ENCODE measurements at regions not wholly inside any gene's neighbourhood (a gene's known extent, or its start where the extent isn't known, plus 50 kb on each side); places are given as distances from the start of the nearest gene placed in this dataset.

GRCh38 chr5:100252037-100252436 lies 283.1 kb upstream of the FAM174A start:
- DNase-seq (no peak), ATAC-seq (ENCODE audit: low read depth in 2 of 2) (no peak)
- H3K4me3 Mint-ChIP-seq, result no peak overlapping the region
- no peaks in the 10 kb centered on the region for H3K4me1 Mint-ChIP-seq
- no peak overlapping the region for H3K27ac Mint-ChIP-seq
- H3K27me3 Mint-ChIP-seq, result no peaks in the 10 kb centered on the region
- H3K9me3 Mint-ChIP-seq, result peaks cover 0 to 3% (median 0%) of the 10 kb centered on the region in 7 donors
- H3K36me3 Mint-ChIP-seq, result no peaks in the 10 kb centered on the region

- no peak overlapping the region for H3K4me3 Mint-ChIP-seq
- H3K27ac Mint-ChIP-seq, result no peak overlapping the region
- DNase-seq (no peak), ATAC-seq (ENCODE audit: low read depth in 2 of 2) (no peak)
- H3K27me3 Mint-ChIP-seq, result no peaks in the 10 kb centered on the region
- no peaks in the 10 kb centered on the region for H3K4me1 Mint-ChIP-seq
- peaks cover 0 to 3% (median 0%) of the 10 kb centered on the region in 7 donors for H3K9me3 Mint-ChIP-seq
- no peaks in the 10 kb centered on the region for H3K36me3 Mint-ChIP-seq
Observed at GRCh38 chr5:100249884-100250269, 285.3 kb upstream of the FAM174A start.

DNA sequence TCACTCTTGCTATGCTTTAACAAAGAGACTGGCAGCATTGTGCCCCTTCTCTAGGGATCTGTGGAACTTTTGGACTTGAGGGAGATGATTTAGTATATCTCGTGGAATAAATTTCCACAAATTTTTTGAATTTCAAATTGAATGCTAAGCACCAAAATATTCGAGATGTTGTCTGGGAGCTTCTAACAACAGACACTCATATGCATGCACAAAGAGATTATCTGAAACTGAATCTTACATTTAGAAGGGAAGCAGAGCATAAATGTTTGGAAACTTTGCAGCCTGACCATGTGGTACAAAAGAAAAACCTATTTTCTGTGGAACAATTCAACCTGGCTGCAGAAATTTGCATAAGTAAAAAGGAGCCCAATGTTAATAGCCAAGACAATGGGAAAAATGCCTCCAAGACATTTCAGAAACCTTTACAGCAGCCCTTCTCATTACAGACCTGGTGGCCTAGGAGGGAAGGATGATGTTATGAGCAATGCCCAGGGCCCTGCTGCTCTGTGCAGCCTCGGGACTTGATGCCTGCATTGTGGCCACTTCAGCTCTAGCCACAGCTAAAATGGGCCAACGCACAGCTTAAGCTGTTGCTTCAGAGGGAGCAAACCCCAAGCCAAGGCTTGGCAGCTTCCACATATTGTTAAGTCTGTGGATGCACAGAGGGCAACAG lies 285.8 kb upstream of the FAM174A start:
- peaks cover 0 to 3% (median 0%) of the 10 kb centered on the region in 7 donors for H3K9me3 Mint-ChIP-seq
- ATAC-seq (ENCODE audit: low read depth in 2 of 2), result no peak
- no peaks in the 10 kb centered on the region for H3K36me3 Mint-ChIP-seq

DNA sequence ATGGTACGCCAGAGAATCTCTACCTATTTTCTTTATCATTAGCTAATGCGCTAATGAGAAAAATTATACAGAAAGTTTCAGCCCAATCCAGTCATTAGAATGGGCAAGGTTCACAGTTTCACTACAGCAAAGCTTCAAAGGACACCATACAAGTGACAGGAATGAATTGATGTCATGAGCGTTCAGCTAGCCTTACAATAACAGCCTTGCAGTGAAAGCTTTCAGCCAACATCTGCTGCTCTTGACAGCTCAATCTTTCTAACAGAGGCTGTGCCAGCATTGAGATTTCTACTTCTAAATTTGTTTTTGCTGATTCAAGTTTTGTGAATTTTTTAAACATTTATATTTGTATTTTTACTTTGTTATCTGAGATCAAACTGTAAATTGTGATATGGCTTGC lies 302.4 kb upstream of the FAM174A start:
- H3K27ac Mint-ChIP-seq, result no peak overlapping the region
- peaks cover 0 to 29% (median 5%) of the 10 kb centered on the region in 7 donors for H3K9me3 Mint-ChIP-seq
- no peak overlapping the region for H3K4me3 Mint-ChIP-seq
- no peak for DNase-seq
- no peaks in the 10 kb centered on the region for H3K4me1 Mint-ChIP-seq
- H3K27me3 Mint-ChIP-seq, result no peaks in the 10 kb centered on the region
- no peaks in the 10 kb centered on the region for H3K36me3 Mint-ChIP-seq
- ATAC-seq (ENCODE audit: low read depth in 2 of 2), result no peak

More for the DNA sequence above, 285.8 kb upstream of the FAM174A start:
- DNase-seq, result no peak
- Mint-ChIP-seq H3K27me3 (no peaks in the 10 kb centered on the region), H3K4me3 (no peak overlapping the region), H3K4me1 (no peaks in the 10 kb centered on the region), H3K27ac (no peak overlapping the region)

DNA sequence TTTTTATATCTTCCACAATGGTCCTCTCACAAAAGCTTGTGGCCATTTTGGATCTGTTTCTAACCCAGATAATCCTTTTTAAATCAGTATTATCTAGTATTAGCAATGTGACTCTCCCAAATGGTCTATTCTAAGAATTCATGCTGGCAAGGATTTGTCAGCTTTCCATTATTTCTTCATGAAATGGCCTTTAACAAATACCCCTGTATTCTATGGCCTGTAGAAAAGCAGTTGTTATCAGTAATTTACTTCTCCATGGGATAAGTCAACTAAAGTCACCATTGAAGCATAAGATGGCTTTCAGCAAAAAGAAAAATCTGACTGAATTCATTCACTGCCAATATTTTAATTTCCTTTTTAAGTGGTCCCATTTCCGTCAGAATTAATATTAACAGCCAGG lies 346.4 kb upstream of the FAM174A start:
- Mint-ChIP-seq H3K27me3 (no peaks in the 10 kb centered on the region), H3K36me3 (no peaks in the 10 kb centered on the region), H3K4me3 (no peak overlapping the region), H3K9me3 (peaks cover 0 to 1% (median 0%) of the 10 kb centered on the region in 7 donors), H3K4me1 (no peaks in the 10 kb centered on the region), H3K27ac (no peak overlapping the region)
- ATAC-seq (ENCODE audit: low read depth in 2 of 2) (no peak), DNase-seq (no peak)

- no peaks in the 10 kb centered on the region for H3K4me1 Mint-ChIP-seq
- ATAC-seq (ENCODE audit: low read depth in 2 of 2) (no peak), DNase-seq (no peak)
- H3K9me3 Mint-ChIP-seq, result peaks cover 0 to 4% (median 0%) of the 10 kb centered on the region in 7 donors
- H3K27me3 Mint-ChIP-seq, result no peaks in the 10 kb centered on the region
- no peak overlapping the region for H3K4me3 Mint-ChIP-seq
- H3K36me3 Mint-ChIP-seq, result no peaks in the 10 kb centered on the region
- no peak overlapping the region for H3K27ac Mint-ChIP-seq
Observed at GRCh38 chr5:100188339-100188738, 346.8 kb upstream of the FAM174A start.

DNA sequence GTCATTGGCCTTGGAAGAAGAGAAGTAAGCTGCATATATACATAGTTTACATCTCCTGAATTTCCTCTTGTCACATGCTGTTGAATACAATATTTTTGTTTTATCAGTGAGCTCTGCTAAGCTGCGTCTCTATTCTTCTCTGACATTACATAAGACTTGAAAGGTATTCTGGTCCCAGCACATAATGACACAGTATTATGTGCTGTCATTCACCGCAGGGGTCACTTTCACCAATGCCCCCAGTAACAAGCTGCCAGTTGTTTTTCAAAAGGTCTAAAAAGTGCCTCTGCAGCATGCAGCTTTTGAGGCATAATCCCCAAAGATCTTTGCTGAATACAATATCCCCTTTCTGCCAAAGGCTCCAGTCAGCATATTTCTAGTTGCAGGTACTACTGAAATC lies 349.0 kb upstream of the FAM174A start:
- Mint-ChIP-seq H3K4me3 (no peak overlapping the region), H3K27ac (no peak overlapping the region), H3K27me3 (no peaks in the 10 kb centered on the region), H3K9me3 (peaks cover 0 to 4% (median 0%) of the 10 kb centered on the region in 7 donors), H3K36me3 (no peaks in the 10 kb centered on the region), H3K4me1 (no peaks in the 10 kb centered on the region)
- DNase-seq, result no peak
- no peak for ATAC-seq (ENCODE audit: low read depth in 2 of 2)

- Mint-ChIP-seq H3K4me3 (no peak overlapping the region), H3K36me3 (no peaks in the 10 kb centered on the region), H3K4me1 (no peaks in the 10 kb centered on the region), H3K27ac (no peak overlapping the region), H3K27me3 (no peaks in the 10 kb centered on the region), H3K9me3 (peaks cover 0 to 4% (median 1%) of the 10 kb centered on the region in 7 donors)
- ATAC-seq (ENCODE audit: low read depth in 2 of 2) (no peak), DNase-seq (no peak)
Observed at GRCh38 chr5:100182402-100182801, 352.8 kb upstream of the FAM174A start.

GRCh38 chr5:100175346-100175745 lies 359.8 kb upstream of the FAM174A start:
- Mint-ChIP-seq H3K4me3 (no peak overlapping the region), H3K9me3 (peaks cover 0 to 4% (median 2%) of the 10 kb centered on the region in 7 donors), H3K36me3 (no peaks in the 10 kb centered on the region), H3K4me1 (no peaks in the 10 kb centered on the region), H3K27me3 (no peaks in the 10 kb centered on the region), H3K27ac (no peak overlapping the region)
- no peak for DNase-seq
- no peak for ATAC-seq (ENCODE audit: low read depth in 2 of 2)

GRCh38 chr5:100165309-100165708 lies 369.9 kb upstream of the FAM174A start:
- Mint-ChIP-seq H3K4me3 (no peak overlapping the region), H3K27me3 (no peaks in the 10 kb centered on the region)

GRCh38 chr5:100161868-100162267 lies 373.3 kb upstream of the FAM174A start:
- Mint-ChIP-seq H3K9me3 (peaks cover 0 to 18% (median 4%) of the 10 kb centered on the region in 7 donors), H3K27me3 (no peaks in the 10 kb centered on the region), H3K4me3 (no peak overlapping the region)

More at GRCh38 chr5:100165309-100165708, 369.9 kb upstream of the FAM174A start:
- no peak for DNase-seq
- peaks cover 0 to 18% (median 4%) of the 10 kb centered on the region in 7 donors for H3K9me3 Mint-ChIP-seq
- no peak overlapping the region for H3K27ac Mint-ChIP-seq
- H3K36me3 Mint-ChIP-seq, result no peaks in the 10 kb centered on the region
- H3K4me1 Mint-ChIP-seq, result no peaks in the 10 kb centered on the region
- no peak for ATAC-seq (ENCODE audit: low read depth in 2 of 2)

DNA sequence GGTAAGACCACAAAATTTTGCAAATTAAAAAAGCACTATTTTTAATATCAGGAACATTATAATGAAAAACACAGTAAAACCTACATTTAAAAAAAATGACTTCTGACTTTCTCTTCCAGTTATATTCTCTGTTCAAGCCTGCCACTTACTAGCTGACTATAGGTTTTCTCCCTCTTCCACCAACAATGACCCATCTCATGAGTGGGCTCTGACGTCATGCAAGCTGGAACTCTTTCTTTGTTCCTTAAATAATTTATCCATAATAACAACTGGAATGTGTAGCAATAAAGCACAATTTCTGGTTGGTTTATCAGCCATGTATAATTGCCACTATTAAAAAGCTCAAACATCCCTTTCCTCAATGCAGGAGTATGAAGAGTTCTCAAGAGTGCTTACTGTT lies 378.1 kb upstream of the FAM174A start:
- Mint-ChIP-seq H3K9me3 (peaks cover 0 to 6% (median under 1%) of the 10 kb centered on the region in 7 donors), H3K27me3 (no peaks in the 10 kb centered on the region), H3K36me3 (no peaks in the 10 kb centered on the region), H3K27ac (no peak overlapping the region), H3K4me1 (no peaks in the 10 kb centered on the region), H3K4me3 (no peak overlapping the region)
- no peak for ATAC-seq (ENCODE audit: low read depth in 2 of 2)
- DNase-seq, result no peak

More at GRCh38 chr5:100161868-100162267, 373.3 kb upstream of the FAM174A start:
- DNase-seq, result no peak
- ATAC-seq (ENCODE audit: low read depth in 2 of 2), result no peak
- Mint-ChIP-seq H3K4me1 (no peaks in the 10 kb centered on the region), H3K36me3 (no peaks in the 10 kb centered on the region), H3K27ac (no peak overlapping the region)

GRCh38 chr5:100148239-100148638 lies 386.9 kb upstream of the FAM174A start:
- H3K27ac Mint-ChIP-seq, result no peak overlapping the region
- H3K4me1 Mint-ChIP-seq, result no peaks in the 10 kb centered on the region
- H3K4me3 Mint-ChIP-seq, result no peak overlapping the region
- no peak for DNase-seq
- H3K36me3 Mint-ChIP-seq, result no peaks in the 10 kb centered on the region
- no peaks in the 10 kb centered on the region for H3K27me3 Mint-ChIP-seq
- no peak for ATAC-seq (ENCODE audit: low read depth in 2 of 2)
- no peaks in the 10 kb centered on the region for H3K9me3 Mint-ChIP-seq

GRCh38 chr5:100142607-100143006 lies 392.6 kb upstream of the FAM174A start:
- Mint-ChIP-seq H3K9me3 (no peaks in the 10 kb centered on the region), H3K4me1 (no peaks in the 10 kb centered on the region), H3K27ac (no peak overlapping the region), H3K4me3 (no peak overlapping the region), H3K36me3 (no peaks in the 10 kb centered on the region), H3K27me3 (no peaks in the 10 kb centered on the region)
- DNase-seq (no peak), ATAC-seq (ENCODE audit: low read depth in 2 of 2) (no peak)

DNA sequence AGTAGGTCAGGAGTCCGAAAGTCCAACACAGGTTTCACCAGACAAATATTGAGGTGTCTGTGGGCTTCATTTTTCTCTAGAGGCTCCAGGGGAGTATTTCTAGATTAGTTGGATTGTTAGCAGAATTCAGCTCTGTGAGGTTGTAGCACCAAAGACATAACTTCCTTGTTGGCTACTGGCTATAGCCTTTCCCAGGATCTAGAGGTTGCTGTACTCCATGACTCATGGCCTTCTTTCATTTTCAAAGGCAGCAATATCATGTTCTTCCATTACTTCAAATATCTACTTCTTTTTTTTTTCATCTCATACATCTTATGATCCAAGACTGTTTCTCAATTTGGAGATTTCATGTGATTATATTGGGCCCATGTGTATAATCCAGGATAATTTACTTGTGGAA lies 404.0 kb upstream of the FAM174A start:
- H3K27ac Mint-ChIP-seq, result no peak overlapping the region
- no peaks in the 10 kb centered on the region for H3K36me3 Mint-ChIP-seq
- H3K9me3 Mint-ChIP-seq, result no peaks in the 10 kb centered on the region
- no peak for DNase-seq
- no peaks in the 10 kb centered on the region for H3K27me3 Mint-ChIP-seq
- H3K4me3 Mint-ChIP-seq, result no peak overlapping the region
- no peak for ATAC-seq (ENCODE audit: low read depth in 2 of 2)
- H3K4me1 Mint-ChIP-seq, result no peaks in the 10 kb centered on the region

Measured in naive B cell (primary cell).